ENCODE measurements at regions not wholly inside any gene's neighbourhood (a gene's known extent, or its start where the extent isn't known, plus 50 kb on each side); places are given as distances from the start of the nearest gene placed in this dataset.

DNA sequence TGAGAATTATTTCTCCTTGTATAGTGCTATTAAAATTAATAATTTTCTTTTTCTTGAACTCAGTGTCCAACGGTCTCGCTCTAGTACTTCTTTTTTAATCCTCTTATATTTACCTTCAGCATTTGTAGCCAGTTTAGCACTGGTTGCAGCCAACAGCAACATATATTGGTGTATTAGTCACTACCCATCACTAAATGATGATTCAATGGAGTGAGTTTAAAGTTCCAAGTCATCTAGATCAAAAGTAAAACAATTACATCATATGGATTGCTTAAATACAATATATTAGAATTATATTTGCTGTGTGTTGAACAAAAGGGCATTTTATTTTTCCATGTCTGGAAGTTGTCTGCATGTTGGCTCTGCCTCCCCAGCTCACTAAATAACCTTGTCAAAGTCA, 591.8 kb downstream of the ADGRL2 start:
- TF ChIP-seq, protein P1, sequence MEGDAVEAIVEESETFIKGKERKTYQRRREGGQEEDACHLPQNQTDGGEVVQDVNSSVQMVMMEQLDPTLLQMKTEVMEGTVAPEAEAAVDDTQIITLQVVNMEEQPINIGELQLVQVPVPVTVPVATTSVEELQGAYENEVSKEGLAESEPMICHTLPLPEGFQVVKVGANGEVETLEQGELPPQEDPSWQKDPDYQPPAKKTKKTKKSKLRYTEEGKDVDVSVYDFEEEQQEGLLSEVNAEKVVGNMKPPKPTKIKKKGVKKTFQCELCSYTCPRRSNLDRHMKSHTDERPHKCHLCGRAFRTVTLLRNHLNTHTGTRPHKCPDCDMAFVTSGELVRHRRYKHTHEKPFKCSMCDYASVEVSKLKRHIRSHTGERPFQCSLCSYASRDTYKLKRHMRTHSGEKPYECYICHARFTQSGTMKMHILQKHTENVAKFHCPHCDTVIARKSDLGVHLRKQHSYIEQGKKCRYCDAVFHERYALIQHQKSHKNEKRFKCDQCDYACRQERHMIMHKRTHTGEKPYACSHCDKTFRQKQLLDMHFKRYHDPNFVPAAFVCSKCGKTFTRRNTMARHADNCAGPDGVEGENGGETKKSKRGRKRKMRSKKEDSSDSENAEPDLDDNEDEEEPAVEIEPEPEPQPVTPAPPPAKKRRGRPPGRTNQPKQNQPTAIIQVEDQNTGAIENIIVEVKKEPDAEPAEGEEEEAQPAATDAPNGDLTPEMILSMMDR (IDR thresholded peaks at IDR 0.05; ENCODE audit: low read depth, low read length, poor library complexity, severe bottlenecking) = no peak
- TF ChIP-seq EZH2phosphoT487 (IDR thresholded peaks at IDR 0.05; ENCODE audit: borderline replicate concordance, low read length) = no peak
